NCI-H1436 treated with DMSO at 0.1 percent for 48 hours (cell line): ENCODE measurements at regions not wholly inside any gene's neighbourhood (a gene's known extent, or its start where the extent isn't known, plus 50 kb on each side); places are given as distances from the start of the nearest gene placed in this dataset.

Experiments used
- DNase-seq: peaks from one replicate; lab custom pipeline; 2025; lab: John Stamatoyannopoulos, UW

- DNase-seq: no peak
These were observed 78.1 kb upstream of the SLC38A11 start for GRCh38 chr2:165033402-165033801.

- DNase-seq: no peak
These were observed 77.2 kb upstream of the SLC38A11 start for GRCh38 chr2:165032559-165032958.

GRCh38 chr2:165024199-165024598, 68.9 kb upstream of the SLC38A11 start:
- no peak for DNase-seq

- DNase-seq: no peak
These were observed 67.5 kb upstream of the SLC38A11 start for GRCh38 chr2:165022781-165023180.

- peak; percentile 30 for DNase-seq
These were observed 62.8 kb upstream of the SLC38A11 start for GRCh38 chr2:165017966-165018596.

- peak; percentile 52 for DNase-seq
These were observed 61.6 kb upstream of the SLC38A11 start for GRCh38 chr2:165016772-165017411.

- peak; percentile 9 for DNase-seq
These were observed 59.8 kb upstream of the SLC38A11 start for GRCh38 chr2:165015052-165015642.

GRCh38 chr2:165013944-165014619, 58.8 kb upstream of the SLC38A11 start:
- DNase-seq: no peak

- DNase-seq: no peak
These were observed 55.9 kb upstream of the SLC38A11 start for GRCh38 chr2:165011199-165011598.

- no peak for DNase-seq
These were observed 55.2 kb upstream of the SLC38A11 start for GRCh38 chr2:165010556-165010955.

- DNase-seq: no peak
These were observed 54.1 kb upstream of the SLC38A11 start for GRCh38 chr2:165009466-165009865.

GRCh38 chr2:165008730-165009315, 53.5 kb upstream of the SLC38A11 start:
- no peak for DNase-seq

GRCh38 chr2:165007161-165007744, 51.9 kb upstream of the SLC38A11 start:
- DNase-seq: no peak
